ENCODE measurements at regions not wholly inside any gene's neighbourhood (a gene's known extent, or its start where the extent isn't known, plus 50 kb on each side); places are given as distances from the start of the nearest gene placed in this dataset.

DNA sequence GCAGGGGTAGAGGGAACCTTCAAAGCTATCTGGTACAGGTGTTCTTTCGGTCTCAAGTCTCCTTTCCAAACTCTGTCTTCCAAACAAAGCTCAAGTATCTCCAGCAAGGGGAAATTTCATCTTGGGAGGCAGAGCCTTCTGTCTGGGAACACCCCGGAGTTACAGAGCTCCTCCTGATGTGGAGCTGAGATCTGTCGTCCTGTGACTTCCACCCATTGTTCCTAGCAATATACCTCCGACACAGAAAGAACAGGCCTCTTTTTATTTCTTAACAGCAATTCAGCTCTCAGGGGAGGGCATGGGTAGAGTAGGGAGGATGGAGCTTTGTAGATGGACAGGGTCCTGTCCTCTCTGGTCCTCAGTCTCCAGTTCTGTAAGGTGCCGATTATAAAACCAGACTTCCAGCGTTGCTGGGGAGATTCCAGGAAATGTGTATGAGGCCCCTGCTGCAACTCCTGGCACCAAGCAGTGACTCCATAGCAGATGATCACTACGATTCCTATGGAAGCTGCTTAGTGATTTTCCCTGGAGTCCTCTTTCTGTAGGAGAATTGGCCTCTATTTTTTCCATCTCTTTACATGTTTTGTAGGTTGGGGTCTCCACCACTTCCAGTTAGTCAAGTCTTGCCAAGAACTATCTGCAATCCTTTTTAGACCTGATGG is 56.0 kb upstream of the ARGLU1 start:
- peak overlapping the region in 1 of 2 donors; percentile 6 for H3K27ac ChIP-seq
- intact Hi-C loops (cut with DNase I), result no loop called here
- H3K36me3 ChIP-seq, result no peaks in the 10 kb centered on the region
- no peaks in the 10 kb centered on the region for H3K27me3 ChIP-seq
- peaks cover 0 to 8% of the 10 kb centered on the region in 2 donors for H3K4me1 ChIP-seq
- DNase-seq, result no peak
- H3K4me3 ChIP-seq, result no peak overlapping the region
- no peak for ATAC-seq
- TF ChIP-seq, protein P1, sequence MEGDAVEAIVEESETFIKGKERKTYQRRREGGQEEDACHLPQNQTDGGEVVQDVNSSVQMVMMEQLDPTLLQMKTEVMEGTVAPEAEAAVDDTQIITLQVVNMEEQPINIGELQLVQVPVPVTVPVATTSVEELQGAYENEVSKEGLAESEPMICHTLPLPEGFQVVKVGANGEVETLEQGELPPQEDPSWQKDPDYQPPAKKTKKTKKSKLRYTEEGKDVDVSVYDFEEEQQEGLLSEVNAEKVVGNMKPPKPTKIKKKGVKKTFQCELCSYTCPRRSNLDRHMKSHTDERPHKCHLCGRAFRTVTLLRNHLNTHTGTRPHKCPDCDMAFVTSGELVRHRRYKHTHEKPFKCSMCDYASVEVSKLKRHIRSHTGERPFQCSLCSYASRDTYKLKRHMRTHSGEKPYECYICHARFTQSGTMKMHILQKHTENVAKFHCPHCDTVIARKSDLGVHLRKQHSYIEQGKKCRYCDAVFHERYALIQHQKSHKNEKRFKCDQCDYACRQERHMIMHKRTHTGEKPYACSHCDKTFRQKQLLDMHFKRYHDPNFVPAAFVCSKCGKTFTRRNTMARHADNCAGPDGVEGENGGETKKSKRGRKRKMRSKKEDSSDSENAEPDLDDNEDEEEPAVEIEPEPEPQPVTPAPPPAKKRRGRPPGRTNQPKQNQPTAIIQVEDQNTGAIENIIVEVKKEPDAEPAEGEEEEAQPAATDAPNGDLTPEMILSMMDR (IDR thresholded peaks at IDR 0.05), result no peak
- H3K9me3 ChIP-seq, result no peaks in the 10 kb centered on the region

- TF ChIP-seq, protein P1 (IDR thresholded peaks at IDR 0.05), result no peak
- H3K36me3 ChIP-seq, result no peaks in the 10 kb centered on the region
- ATAC-seq (no peak), DNase-seq (no peak)
- intact Hi-C loops (cut with DNase I), result no loop called here
- H3K27ac ChIP-seq, result no peak overlapping the region
- no peak overlapping the region for H3K4me3 ChIP-seq
- H3K27me3 ChIP-seq, result no peaks in the 10 kb centered on the region
- H3K4me1 ChIP-seq, result peaks cover 0 to 8% of the 10 kb centered on the region in 2 donors
- H3K9me3 ChIP-seq, result no peaks in the 10 kb centered on the region
Observed at GRCh38 chr13:106621833-106622232, 53.9 kb upstream of the ARGLU1 start.

DNA sequence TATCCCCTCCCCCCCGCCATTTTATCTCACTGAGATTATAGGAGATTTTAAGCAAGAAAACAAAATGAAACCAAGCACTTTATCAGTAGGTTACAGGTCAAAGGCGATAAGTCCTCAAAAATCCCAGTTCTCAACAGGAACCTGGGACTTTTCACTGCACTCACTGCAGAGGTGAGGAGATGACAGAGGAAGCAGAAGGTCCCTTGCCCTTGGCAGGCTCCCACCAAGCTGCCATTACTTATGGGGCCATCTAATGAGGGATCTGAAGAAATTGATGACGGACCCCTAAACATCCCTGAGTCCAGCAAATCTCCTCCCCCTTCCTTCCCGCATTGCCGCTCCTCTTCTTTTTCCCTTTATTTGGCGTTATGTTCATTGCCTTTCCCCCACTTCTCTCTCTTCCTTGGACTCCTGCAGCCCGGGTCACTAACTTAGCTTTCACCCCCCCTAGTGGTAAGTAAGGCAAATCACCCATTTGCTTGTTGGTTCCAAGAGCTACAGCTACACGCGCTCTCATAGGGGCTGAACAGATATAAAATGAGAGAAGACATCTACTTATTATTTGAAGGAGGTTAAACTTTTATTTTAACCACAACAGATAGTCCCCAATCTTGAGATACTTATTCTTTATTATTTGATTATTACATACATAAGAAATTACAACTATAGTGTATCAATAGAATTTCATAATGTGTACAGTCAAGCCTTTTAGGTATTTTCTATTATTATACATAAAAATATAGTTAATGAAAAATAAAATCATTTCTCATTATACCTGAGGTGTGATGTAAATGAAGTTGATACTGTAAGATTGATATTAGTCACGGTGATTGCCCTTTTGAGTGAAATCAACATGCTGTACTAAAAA is 52.0 kb upstream of the ARGLU1 start:
- peak; percentile 99 for ATAC-seq
- H3K27ac ChIP-seq, result no peak overlapping the region
- no peaks in the 10 kb centered on the region for H3K36me3 ChIP-seq
- intact Hi-C loops (cut with DNase I), result no loop called here
- TF ChIP-seq, protein P1 (IDR thresholded peaks at IDR 0.05), result peak; percentile 76 to 80
- H3K27me3 ChIP-seq, result no peaks in the 10 kb centered on the region
- no peaks in the 10 kb centered on the region for H3K9me3 ChIP-seq
- DNase-seq, result peak in 1 of 4 donors; percentile 73
- peaks cover 0 to 8% of the 10 kb centered on the region in 2 donors for H3K4me1 ChIP-seq
- H3K4me3 ChIP-seq, result no peak overlapping the region

Small RNA genes in the stretch of these regions (microRNA-seq; reads per million reads assigned to microRNA genes)
- 0 to 0.14 reads per million in 2 donors for gene MIR1267

All from left lung (tissue), 4 donors.